ENCODE measurements at regions not wholly inside any gene's neighbourhood (a gene's known extent, or its start where the extent isn't known, plus 50 kb on each side); places are given as distances from the start of the nearest gene placed in this dataset.
A peak's percentile ranks its signal among the peaks of the same experiment; 100 is the strongest.

- Histone ChIP-seq H3K27me3 (ENCODE audit: control insufficient read depth, insufficient read depth) (no peaks in the 10 kb centered on the region), H3K4me3 (ENCODE audit: low read length) (no peak overlapping the region), H3K9me3 (ENCODE audit: control insufficient read depth, low read length) (no peaks in the 10 kb centered on the region), H3K27ac (ENCODE audit: low read length) (no peak overlapping the region), H3K4me1 (ENCODE audit: control insufficient read depth, insufficient read depth, low read length) (no peaks in the 10 kb centered on the region)
- DNase-seq (no peak), ATAC-seq (no peak)
- intact Hi-C loops (cut with DNase I) = no loop called here
- WGBS = 50% methylated on average over 2 of the region's 2 CpGs
These were observed 478.7 kb downstream of the PDCD6IP start for GRCh38 chr3:34277110-34277509.

- ATAC-seq (no peak), DNase-seq (no peak)
- Histone ChIP-seq H3K27me3 (ENCODE audit: control insufficient read depth, insufficient read depth) (no peaks in the 10 kb centered on the region), H3K27ac (ENCODE audit: low read length) (no peak overlapping the region), H3K4me1 (ENCODE audit: control insufficient read depth, insufficient read depth, low read length) (no peaks in the 10 kb centered on the region), H3K4me3 (ENCODE audit: low read length) (no peak overlapping the region), H3K9me3 (ENCODE audit: control insufficient read depth, low read length) (no peaks in the 10 kb centered on the region)
- intact Hi-C loops (cut with DNase I) = no loop called here
- 68% methylated on average over 2 of the region's 2 CpGs for WGBS
These were observed 481.5 kb downstream of the PDCD6IP start for GRCh38 chr3:34279901-34280300.

GRCh38 chr3:34283751-34284150, 485.3 kb downstream of the PDCD6IP start:
- intact Hi-C loops (cut with DNase I) = no loop called here
- Histone ChIP-seq H3K4me1 (ENCODE audit: control insufficient read depth, insufficient read depth, low read length) (no peaks in the 10 kb centered on the region), H3K4me3 (ENCODE audit: low read length) (no peak overlapping the region), H3K27ac (ENCODE audit: low read length) (no peak overlapping the region), H3K27me3 (ENCODE audit: control insufficient read depth, insufficient read depth) (no peaks in the 10 kb centered on the region), H3K9me3 (ENCODE audit: control insufficient read depth, low read length) (no peaks in the 10 kb centered on the region)
- DNase-seq (no peak), ATAC-seq (no peak)
- 54% methylated on average over 3 of the region's 3 CpGs for WGBS

- H3K27me3 ChIP-seq (ENCODE audit: control insufficient read depth, insufficient read depth) = no peaks in the 10 kb centered on the region
- ATAC-seq = no peak
- 66% methylated on average over 7 of the region's 7 CpGs for WGBS
- no peaks in the 10 kb centered on the region for H3K4me1 ChIP-seq (ENCODE audit: control insufficient read depth, insufficient read depth, low read length)
- H3K4me3 ChIP-seq (ENCODE audit: low read length) = no peak overlapping the region
- H3K27ac ChIP-seq (ENCODE audit: low read length) = no peak overlapping the region
- no peaks in the 10 kb centered on the region for H3K9me3 ChIP-seq (ENCODE audit: control insufficient read depth, low read length)
- no peak for DNase-seq
- intact Hi-C loops (cut with DNase I) = no loop called here
These were observed 486.8 kb downstream of the PDCD6IP start for GRCh38 chr3:34284959-34285826.

- 27% methylated on average over 2 of the region's 2 CpGs for whole genome bisulfite sequencing
- Histone ChIP-seq H3K9me3 (ENCODE audit: control insufficient read depth, low read length) (no peaks in the 10 kb centered on the region), H3K27me3 (ENCODE audit: control insufficient read depth, insufficient read depth) (no peaks in the 10 kb centered on the region), H3K27ac (ENCODE audit: low read length) (no peak overlapping the region), H3K4me1 (ENCODE audit: control insufficient read depth, insufficient read depth, low read length) (no peaks in the 10 kb centered on the region), H3K4me3 (ENCODE audit: low read length) (no peak overlapping the region)
- ATAC-seq = peak; percentile 48 to 76
- no peak for DNase-seq
- intact Hi-C loops (cut with DNase I) = no loop called here
These were observed 487.4 kb downstream of the PDCD6IP start for GRCh38 chr3:34285827-34286188.

GRCh38 chr3:34292605-34293300, 494.3 kb downstream of the PDCD6IP start:
- intact Hi-C loops (cut with DNase I) = no loop called here
- H3K9me3 ChIP-seq (ENCODE audit: control insufficient read depth, low read length) = no peaks in the 10 kb centered on the region
- H3K27ac ChIP-seq (ENCODE audit: low read length) = no peak overlapping the region
- H3K4me1 ChIP-seq (ENCODE audit: control insufficient read depth, insufficient read depth, low read length) = no peaks in the 10 kb centered on the region
- 65% methylated on average over 3 of the region's 3 CpGs for WGBS
- H3K4me3 ChIP-seq (ENCODE audit: low read length) = no peak overlapping the region
- no peak for ATAC-seq
- H3K27me3 ChIP-seq (ENCODE audit: control insufficient read depth, insufficient read depth) = no peaks in the 10 kb centered on the region
- no peak for DNase-seq

GRCh38 chr3:34294240-34294639, 495.8 kb downstream of the PDCD6IP start:
- no peak overlapping the region for H3K4me3 ChIP-seq (ENCODE audit: low read length)
- ATAC-seq (no peak), DNase-seq (no peak)
- no peak overlapping the region for H3K27ac ChIP-seq (ENCODE audit: low read length)
- no peaks in the 10 kb centered on the region for H3K4me1 ChIP-seq (ENCODE audit: control insufficient read depth, insufficient read depth, low read length)
- H3K27me3 ChIP-seq (ENCODE audit: control insufficient read depth, insufficient read depth) = no peaks in the 10 kb centered on the region
- intact Hi-C loops (cut with DNase I) = no loop called here
- no peaks in the 10 kb centered on the region for H3K9me3 ChIP-seq (ENCODE audit: control insufficient read depth, low read length)

- Histone ChIP-seq H3K27me3 (ENCODE audit: control insufficient read depth, insufficient read depth) (no peaks in the 10 kb centered on the region), H3K4me3 (ENCODE audit: low read length) (no peak overlapping the region), H3K27ac (ENCODE audit: low read length) (no peak overlapping the region), H3K4me1 (ENCODE audit: control insufficient read depth, insufficient read depth, low read length) (no peaks in the 10 kb centered on the region), H3K9me3 (ENCODE audit: control insufficient read depth, low read length) (no peaks in the 10 kb centered on the region)
- ATAC-seq (peak in 1 of 2 donors; percentile 26), DNase-seq (peak in 1 of 3 donors; percentile 14)
- 33% methylated on average over 4 of the region's 4 CpGs for WGBS
- intact Hi-C loops (cut with DNase I) = no loop called here
These were observed 498.4 kb downstream of the PDCD6IP start for GRCh38 chr3:34296796-34297195.

GRCh38 chr3:34298653-34299052, 500.2 kb downstream of the PDCD6IP start:
- DNase-seq = no peak
- no peaks in the 10 kb centered on the region for H3K9me3 ChIP-seq (ENCODE audit: control insufficient read depth, low read length)
- intact Hi-C loops (cut with DNase I) = no loop called here
- H3K4me1 ChIP-seq (ENCODE audit: control insufficient read depth, insufficient read depth, low read length) = no peaks in the 10 kb centered on the region
- ATAC-seq = no peak
- 79% methylated on average over 2 of the region's 2 CpGs for WGBS
- no peaks in the 10 kb centered on the region for H3K27me3 ChIP-seq (ENCODE audit: control insufficient read depth, insufficient read depth)
- H3K4me3 ChIP-seq (ENCODE audit: low read length) = no peak overlapping the region
- no peak overlapping the region for H3K27ac ChIP-seq (ENCODE audit: low read length)

GRCh38 chr3:34300621-34301020, 502.2 kb downstream of the PDCD6IP start:
- DNase-seq (no peak), ATAC-seq (no peak)
- Histone ChIP-seq H3K27me3 (ENCODE audit: control insufficient read depth, insufficient read depth) (no peaks in the 10 kb centered on the region), H3K27ac (ENCODE audit: low read length) (no peak overlapping the region), H3K4me3 (ENCODE audit: low read length) (no peak overlapping the region), H3K4me1 (ENCODE audit: control insufficient read depth, insufficient read depth, low read length) (no peaks in the 10 kb centered on the region), H3K9me3 (ENCODE audit: control insufficient read depth, low read length) (no peaks in the 10 kb centered on the region)
- WGBS = 44% methylated on average over 3 of the region's 3 CpGs
- intact Hi-C loops (cut with DNase I) = no loop called here

- Histone ChIP-seq H3K4me1 (ENCODE audit: control insufficient read depth, insufficient read depth, low read length) (no peaks in the 10 kb centered on the region), H3K4me3 (ENCODE audit: low read length) (no peak overlapping the region), H3K27me3 (ENCODE audit: control insufficient read depth, insufficient read depth) (no peaks in the 10 kb centered on the region), H3K27ac (ENCODE audit: low read length) (no peak overlapping the region), H3K9me3 (ENCODE audit: control insufficient read depth, low read length) (no peaks in the 10 kb centered on the region)
- DNase-seq (no peak), ATAC-seq (no peak)
- intact Hi-C loops (cut with DNase I) = no loop called here
- 89% methylated on average over 2 of the region's 2 CpGs for WGBS
These were observed 502.9 kb downstream of the PDCD6IP start for GRCh38 chr3:34301313-34301712.

Data from right cardiac atrium (tissue), 5 donors.